Uterus (tissue), 3 donors: ENCODE measurements at regions not wholly inside any gene's neighbourhood (a gene's known extent, or its start where the extent isn't known, plus 50 kb on each side); places are given as distances from the start of the nearest gene placed in this dataset.

Source experiments
- DNase-seq, 2 donors: peaks; one replicate each; pipeline ENCODE4 v3.0.0-alpha.2; 2019 to 2020
- H3K27ac ChIP-seq, 2 donors: fragments of 200-600 bp; sonication (generic); 1 replicate in 1 of 2; 2 replicates in 1 of 2; pipeline ENCODE4 v1.5.1; 2016 to 2018
- H3K27me3 ChIP-seq, 2 donors: fragments of 200-600 bp; sonication (generic); one replicate each; pipeline ENCODE4 v1.5.1; 2018 to 2019; ENCODE audit warnings: control low read depth in 1 of 2
- H3K36me3 ChIP-seq, 2 donors: fragments of 200-600 bp; sonication (generic); one replicate each; pipeline ENCODE4 v1.5.1; 2019; ENCODE audit warnings: control low read depth in 1 of 2
- H3K4me1 ChIP-seq, 2 donors: fragments of 200-600 bp; sonication (generic); one replicate each; pipeline ENCODE4 v1.5.1; 2018 to 2019; ENCODE audit warnings: control low read depth in 1 of 2
- H3K4me3 ChIP-seq, 2 donors: fragments of 200-600 bp; sonication (generic); 1 replicate in 1 of 2; 2 replicates in 1 of 2; pipeline ENCODE4 v1.5.1; 2018 to 2019; ENCODE audit warnings: mild to moderate bottlenecking in 1 of 2
- H3K9me3 ChIP-seq, 2 donors: fragments of 200-600 bp; sonication (generic); one replicate each; pipeline ENCODE4 v1.5.1; 2019; ENCODE audit warnings: control low read depth in 1 of 2
- POLR2A ChIP-seq, 2 donors: fragments of 450-650 bp; IDR thresholded peaks; one replicate each; pipeline ENCODE4 v1.6.1; 2016; ENCODE audit warnings: antibody characterized with exemption in 2 of 2, mild to moderate bottlenecking in 1 of 2, moderate library complexity in 1 of 2
- intact Hi-C: fragments of 100-400 bp; cut with DNase I; formaldehyde crosslinking; loops from one replicate; pipeline ENCODE4 v1.15.1; 2023; ENCODE audit warnings: low total_unique reads
- TF ChIP-seq, protein P1 (sequence below), 4 experiments: fragments of 200-600 bp in 2 of 4; fragments of 450-650 bp in 2 of 4; sonication (generic) in 2 of 4; IDR thresholded peaks; one replicate each; pipeline ENCODE4 v1.5.1; 2016 to 2019; ENCODE audit warnings: antibody characterized with exemption in 4 of 4, mild to moderate bottlenecking in 2 of 4, moderate library complexity in 1 of 4
- donor health status: DM: yes; HTN: yes; CAD: no.

DNA sequence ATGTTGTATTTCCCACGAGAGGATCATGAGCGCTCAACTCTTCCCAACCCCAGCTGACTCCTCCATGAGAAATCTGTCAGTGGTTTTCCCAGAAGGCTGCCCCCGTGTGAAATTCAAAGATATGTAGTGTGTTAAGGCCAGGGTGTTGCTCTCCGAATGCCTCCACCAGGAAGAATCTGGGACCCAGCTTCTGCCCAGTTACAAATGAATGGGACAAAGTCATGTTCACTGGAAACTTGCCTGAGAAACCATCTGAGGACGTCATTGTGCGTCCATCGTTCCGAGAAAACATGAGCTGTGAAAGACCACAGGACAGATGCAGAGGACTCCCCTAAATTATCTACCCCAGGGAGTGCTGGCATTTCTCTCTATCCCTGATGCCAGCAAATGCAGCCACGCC, 86.0 kb downstream of the AIPL1 start:
- H3K27me3 ChIP-seq: no peaks in the 10 kb centered on the region
- H3K9me3 ChIP-seq: no peaks in the 10 kb centered on the region
- H3K27ac ChIP-seq: no peak overlapping the region

DNA sequence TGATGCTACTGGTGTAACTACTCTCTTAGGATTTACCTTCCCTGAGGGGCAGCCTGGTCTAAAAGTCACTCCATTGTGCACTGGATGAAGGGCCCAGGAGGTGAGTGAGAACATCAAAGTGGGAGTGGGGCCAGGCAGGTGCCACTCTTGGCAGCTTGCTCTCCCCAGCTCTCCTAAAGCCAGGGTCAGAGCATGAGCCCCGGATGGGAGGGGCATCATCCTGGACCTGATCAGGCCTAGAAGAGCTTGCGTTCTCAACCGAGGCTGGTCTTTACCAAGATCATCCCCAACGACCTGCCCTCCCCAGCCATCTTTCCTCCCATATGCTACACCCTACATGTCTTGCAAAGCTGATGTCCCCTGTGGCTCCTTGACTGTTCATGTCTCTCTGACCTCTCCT, 87.1 kb downstream of the AIPL1 start:
- no peaks in the 10 kb centered on the region for H3K36me3 ChIP-seq
- intact Hi-C loops: no loop called here
- no peaks in the 10 kb centered on the region for H3K4me1 ChIP-seq
- H3K27ac ChIP-seq: no peak overlapping the region
- H3K9me3 ChIP-seq: no peaks in the 10 kb centered on the region
- TF ChIP-seq, protein P1, sequence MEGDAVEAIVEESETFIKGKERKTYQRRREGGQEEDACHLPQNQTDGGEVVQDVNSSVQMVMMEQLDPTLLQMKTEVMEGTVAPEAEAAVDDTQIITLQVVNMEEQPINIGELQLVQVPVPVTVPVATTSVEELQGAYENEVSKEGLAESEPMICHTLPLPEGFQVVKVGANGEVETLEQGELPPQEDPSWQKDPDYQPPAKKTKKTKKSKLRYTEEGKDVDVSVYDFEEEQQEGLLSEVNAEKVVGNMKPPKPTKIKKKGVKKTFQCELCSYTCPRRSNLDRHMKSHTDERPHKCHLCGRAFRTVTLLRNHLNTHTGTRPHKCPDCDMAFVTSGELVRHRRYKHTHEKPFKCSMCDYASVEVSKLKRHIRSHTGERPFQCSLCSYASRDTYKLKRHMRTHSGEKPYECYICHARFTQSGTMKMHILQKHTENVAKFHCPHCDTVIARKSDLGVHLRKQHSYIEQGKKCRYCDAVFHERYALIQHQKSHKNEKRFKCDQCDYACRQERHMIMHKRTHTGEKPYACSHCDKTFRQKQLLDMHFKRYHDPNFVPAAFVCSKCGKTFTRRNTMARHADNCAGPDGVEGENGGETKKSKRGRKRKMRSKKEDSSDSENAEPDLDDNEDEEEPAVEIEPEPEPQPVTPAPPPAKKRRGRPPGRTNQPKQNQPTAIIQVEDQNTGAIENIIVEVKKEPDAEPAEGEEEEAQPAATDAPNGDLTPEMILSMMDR (IDR thresholded peaks at IDR 0.05): no peak
- TF ChIP-seq POLR2A (IDR thresholded peaks at IDR 0.05): no peak
- no peaks in the 10 kb centered on the region for H3K27me3 ChIP-seq
- H3K4me3 ChIP-seq: no peak overlapping the region
- DNase-seq: no peak

More for the DNA sequence above, 86.0 kb downstream of the AIPL1 start:
- intact Hi-C loops: no loop called here
- Histone ChIP-seq H3K4me3 (no peak overlapping the region), H3K4me1 (no peaks in the 10 kb centered on the region), H3K36me3 (no peaks in the 10 kb centered on the region)
- no peak for DNase-seq
- TF ChIP-seq, protein P1 (IDR thresholded peaks at IDR 0.05): no peak
- TF ChIP-seq POLR2A (IDR thresholded peaks at IDR 0.05): no peak

DNA sequence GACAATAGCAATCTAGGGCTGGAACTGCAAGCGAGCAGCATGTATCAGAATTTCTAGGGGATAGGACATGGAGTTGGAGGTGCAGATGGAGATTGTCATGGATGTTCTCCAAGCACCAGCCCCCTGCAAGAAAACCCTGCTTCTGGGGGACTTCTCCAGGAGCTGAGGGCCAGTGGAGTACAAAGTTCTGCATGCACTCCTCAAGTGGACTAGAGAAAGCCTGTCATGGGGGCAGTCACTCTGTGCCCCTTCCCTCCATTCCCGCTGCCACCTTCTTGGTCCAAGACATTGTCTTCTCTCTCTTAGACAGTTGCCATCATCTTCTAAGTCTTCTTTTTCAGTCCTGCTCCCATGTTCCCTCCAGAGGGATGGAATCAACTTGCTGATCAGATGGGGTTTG, 87.9 kb downstream of the AIPL1 start:
- no peak for DNase-seq
- no peaks in the 10 kb centered on the region for H3K4me1 ChIP-seq
- intact Hi-C loops: no loop called here

DNA sequence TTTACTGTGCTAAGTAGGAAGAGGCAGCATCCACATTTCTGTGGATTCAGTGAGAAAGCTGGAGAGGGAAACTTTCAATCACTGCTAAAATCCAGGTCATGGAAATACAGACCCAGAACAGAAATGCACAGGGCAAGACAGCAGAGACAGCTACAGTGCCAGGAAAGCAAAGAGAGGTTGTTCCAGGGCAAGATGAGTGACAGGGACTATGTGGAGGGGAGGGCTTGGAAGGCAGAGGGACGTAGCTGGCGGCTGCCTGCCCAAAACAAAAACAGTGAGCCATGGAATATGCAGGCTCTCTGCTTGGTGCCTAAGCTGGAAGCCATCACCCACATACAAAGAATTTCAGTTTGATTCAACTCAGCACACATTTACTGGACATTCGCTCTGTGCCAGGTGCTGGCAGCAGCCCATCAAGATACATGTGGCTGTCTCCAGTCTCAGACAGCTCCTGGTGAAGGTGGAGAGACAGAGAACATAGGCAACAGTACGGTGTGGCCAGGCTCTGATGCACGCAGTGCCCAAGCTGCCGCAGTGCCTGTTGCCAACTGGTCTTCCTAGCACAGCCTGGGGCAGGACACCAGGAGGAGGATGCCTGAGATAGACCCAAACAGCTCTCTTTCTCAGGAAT, 88.7 kb downstream of the AIPL1 start:
- Histone ChIP-seq H3K9me3 (no peaks in the 10 kb centered on the region), H3K27me3 (no peaks in the 10 kb centered on the region), H3K4me3 (no peak overlapping the region), H3K36me3 (no peaks in the 10 kb centered on the region), H3K4me1 (no peaks in the 10 kb centered on the region), H3K27ac (no peak overlapping the region)
- no peak for DNase-seq
- TF ChIP-seq POLR2A (IDR thresholded peaks at IDR 0.05): no peak
- TF ChIP-seq, protein P1 (IDR thresholded peaks at IDR 0.05): no peak
- intact Hi-C loops: no loop called here

More for the DNA sequence above, 87.9 kb downstream of the AIPL1 start:
- Histone ChIP-seq H3K27me3 (no peaks in the 10 kb centered on the region), H3K36me3 (no peaks in the 10 kb centered on the region), H3K9me3 (no peaks in the 10 kb centered on the region), H3K4me3 (no peak overlapping the region), H3K27ac (no peak overlapping the region)
- no peak for TF ChIP-seq POLR2A (IDR thresholded peaks at IDR 0.05)
- TF ChIP-seq, protein P1 (IDR thresholded peaks at IDR 0.05): no peak

DNA sequence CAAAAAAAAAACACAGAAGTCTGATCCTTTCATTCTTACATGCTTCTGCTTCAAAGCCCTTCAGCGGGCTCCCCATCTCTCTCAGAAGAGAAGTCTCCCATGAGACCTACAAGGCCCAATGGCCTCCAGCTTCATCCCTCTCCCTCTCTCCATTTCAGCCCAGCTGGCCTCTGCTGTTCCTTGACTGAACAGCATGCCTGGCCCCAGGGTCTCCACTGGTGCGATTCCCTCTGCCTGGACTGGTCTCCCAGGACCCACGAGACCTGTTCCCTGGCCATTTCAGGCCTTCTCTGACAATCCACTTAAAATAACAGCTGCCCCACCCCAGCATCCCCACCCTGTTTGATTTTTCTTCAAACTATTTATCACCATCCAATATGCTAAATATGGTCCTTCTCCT, 91.2 kb downstream of the AIPL1 start:
- TF ChIP-seq POLR2A (IDR thresholded peaks at IDR 0.05): no peak
- TF ChIP-seq, protein P1 (IDR thresholded peaks at IDR 0.05): no peak
- no peak for DNase-seq
- intact Hi-C loops: no loop called here
- Histone ChIP-seq H3K27me3 (no peaks in the 10 kb centered on the region), H3K36me3 (no peaks in the 10 kb centered on the region), H3K4me1 (no peaks in the 10 kb centered on the region), H3K9me3 (no peaks in the 10 kb centered on the region), H3K27ac (no peak overlapping the region), H3K4me3 (no peak overlapping the region)
